Vagina (tissue), 2 donors: ENCODE measurements at regions not wholly inside any gene's neighbourhood (a gene's known extent, or its start where the extent isn't known, plus 50 kb on each side); places are given as distances from the start of the nearest gene placed in this dataset.

Experiments
- POLR2A ChIP-seq, 2 donors: fragments of 450-650 bp; IDR thresholded peaks; one replicate each; pipeline ENCODE4 v1.6.1; 2017; ENCODE audit warnings: antibody characterized with exemption in 2 of 2, mild to moderate bottlenecking in 2 of 2, moderate library complexity in 2 of 2
- POLR2AphosphoS5 ChIP-seq, 2 donors: sonication (generic); formaldehyde crosslinking; IDR thresholded peaks; one replicate each; pipeline ENCODE4 v1.9.0; 2017; ENCODE audit warnings: antibody characterized with exemption in 2 of 2, mild to moderate bottlenecking in 2 of 2, low read depth in 1 of 2; ENCODE audit not compliant: insufficient read depth in 1 of 2
- TF ChIP-seq, protein P1 (sequence below), 3 experiments: fragments of 450-650 bp in 2 of 3; fragments of 200-600 bp in 1 of 3; sonication (generic) in 1 of 3; IDR thresholded peaks; one replicate each; pipeline ENCODE4 v1.5.1; 2017 to 2019; ENCODE audit warnings: antibody characterized with exemption in 3 of 3, mild to moderate bottlenecking in 2 of 3, moderate library complexity in 2 of 3

GRCh38 chr1:188652678-188653077 is 1823.9 kb downstream of the PLA2G4A start:
- TF ChIP-seq POLR2A (IDR thresholded peaks at IDR 0.05) (no peak), POLR2AphosphoS5 (IDR thresholded peaks at IDR 0.05; ENCODE audit: insufficient read depth in 1 of 2, low read depth in 1 of 2) (no peak)
- TF ChIP-seq, protein P1, sequence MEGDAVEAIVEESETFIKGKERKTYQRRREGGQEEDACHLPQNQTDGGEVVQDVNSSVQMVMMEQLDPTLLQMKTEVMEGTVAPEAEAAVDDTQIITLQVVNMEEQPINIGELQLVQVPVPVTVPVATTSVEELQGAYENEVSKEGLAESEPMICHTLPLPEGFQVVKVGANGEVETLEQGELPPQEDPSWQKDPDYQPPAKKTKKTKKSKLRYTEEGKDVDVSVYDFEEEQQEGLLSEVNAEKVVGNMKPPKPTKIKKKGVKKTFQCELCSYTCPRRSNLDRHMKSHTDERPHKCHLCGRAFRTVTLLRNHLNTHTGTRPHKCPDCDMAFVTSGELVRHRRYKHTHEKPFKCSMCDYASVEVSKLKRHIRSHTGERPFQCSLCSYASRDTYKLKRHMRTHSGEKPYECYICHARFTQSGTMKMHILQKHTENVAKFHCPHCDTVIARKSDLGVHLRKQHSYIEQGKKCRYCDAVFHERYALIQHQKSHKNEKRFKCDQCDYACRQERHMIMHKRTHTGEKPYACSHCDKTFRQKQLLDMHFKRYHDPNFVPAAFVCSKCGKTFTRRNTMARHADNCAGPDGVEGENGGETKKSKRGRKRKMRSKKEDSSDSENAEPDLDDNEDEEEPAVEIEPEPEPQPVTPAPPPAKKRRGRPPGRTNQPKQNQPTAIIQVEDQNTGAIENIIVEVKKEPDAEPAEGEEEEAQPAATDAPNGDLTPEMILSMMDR (IDR thresholded peaks at IDR 0.05), result no peak
